Calu3 (cell line): ENCODE measurements at regions not wholly inside any gene's neighbourhood (a gene's known extent, or its start where the extent isn't known, plus 50 kb on each side); places are given as distances from the start of the nearest gene placed in this dataset.

ENCODE experiments used
- BruUV-seq: library from RNA; stranded (reverse); fragments of 400-500 nt; replicated peaks from 2 replicates; lab custom pipeline; 2021; lab: Mats Ljungman, UMichigan
- CTCF ChIA-PET: fragments of 300-600 bp; sonication (Branson Sonifier 250); formaldehyde crosslinking; loops from one replicate; lab custom pipeline; 2022; ENCODE audit warnings: antibody characterized with exemption; lab: Charles Lee
- DNase-seq: peaks from one replicate; pipeline ENCODE4 v3.0.0; 2022
- H3K27ac Mint-ChIP-seq: one replicate; pipeline ENCODE4 v1.8.0; 2022; ENCODE audit warnings: mixed read lengths; ENCODE audit not compliant: unreplicated experiment
- H3K27me3 Mint-ChIP-seq: one replicate; pipeline ENCODE4 v1.8.0; 2022; ENCODE audit warnings: mixed read lengths; ENCODE audit not compliant: unreplicated experiment
- H3K36me3 Mint-ChIP-seq: one replicate; pipeline ENCODE4 v1.8.0; 2022; ENCODE audit warnings: mild to moderate bottlenecking, moderate library complexity, mixed read lengths; ENCODE audit not compliant: insufficient read depth, unreplicated experiment
- H3K4me1 Mint-ChIP-seq: one replicate; pipeline ENCODE4 v1.8.0; 2022; ENCODE audit warnings: mild to moderate bottlenecking, low read depth, mixed read lengths; ENCODE audit not compliant: unreplicated experiment
- H3K4me3 Mint-ChIP-seq: one replicate; pipeline ENCODE4 v1.8.0; 2022; ENCODE audit warnings: mild to moderate bottlenecking, low read depth, moderate library complexity, mixed read lengths; ENCODE audit not compliant: unreplicated experiment
- H3K9me3 Mint-ChIP-seq: one replicate; pipeline ENCODE4 v1.8.0; 2022; ENCODE audit warnings: low read depth, mixed read lengths; ENCODE audit not compliant: unreplicated experiment
- intact Hi-C: fragments of 100-400 bp; cut with micrococcal nuclease; formaldehyde crosslinking; loops from one replicate; pipeline ENCODE4 v1.10.0; 2022; ENCODE audit not compliant: unreplicated experiment
- TF ChIP-seq, protein P1 (sequence below): fragments of 200-600 bp; IDR thresholded peaks from one replicate; pipeline ENCODE4 v1.8.0; 2022; ENCODE audit warnings: antibody characterized with exemption; ENCODE audit not compliant: unreplicated experiment

DNA sequence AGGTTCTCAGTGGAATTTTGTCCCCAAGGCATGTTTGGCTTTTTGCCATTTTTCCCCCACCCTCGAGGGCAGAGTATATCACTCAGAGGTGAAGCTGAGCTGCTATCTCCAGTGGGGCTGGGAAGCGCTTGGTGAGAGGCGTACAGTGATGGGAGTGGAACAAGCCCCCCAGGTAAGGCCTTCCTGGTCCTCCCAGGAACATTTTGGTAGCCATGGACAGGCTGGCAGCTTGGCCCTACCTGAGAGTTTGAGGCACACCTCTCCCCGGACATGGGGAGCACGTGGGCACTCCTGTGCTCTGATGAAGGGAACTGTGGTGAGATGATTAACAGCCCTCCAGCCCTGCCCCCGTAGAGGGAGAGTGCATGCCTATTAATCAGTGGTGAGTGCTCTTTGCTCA is 99.3 kb downstream of the C1QL2 start:
- TF ChIP-seq, protein P1, sequence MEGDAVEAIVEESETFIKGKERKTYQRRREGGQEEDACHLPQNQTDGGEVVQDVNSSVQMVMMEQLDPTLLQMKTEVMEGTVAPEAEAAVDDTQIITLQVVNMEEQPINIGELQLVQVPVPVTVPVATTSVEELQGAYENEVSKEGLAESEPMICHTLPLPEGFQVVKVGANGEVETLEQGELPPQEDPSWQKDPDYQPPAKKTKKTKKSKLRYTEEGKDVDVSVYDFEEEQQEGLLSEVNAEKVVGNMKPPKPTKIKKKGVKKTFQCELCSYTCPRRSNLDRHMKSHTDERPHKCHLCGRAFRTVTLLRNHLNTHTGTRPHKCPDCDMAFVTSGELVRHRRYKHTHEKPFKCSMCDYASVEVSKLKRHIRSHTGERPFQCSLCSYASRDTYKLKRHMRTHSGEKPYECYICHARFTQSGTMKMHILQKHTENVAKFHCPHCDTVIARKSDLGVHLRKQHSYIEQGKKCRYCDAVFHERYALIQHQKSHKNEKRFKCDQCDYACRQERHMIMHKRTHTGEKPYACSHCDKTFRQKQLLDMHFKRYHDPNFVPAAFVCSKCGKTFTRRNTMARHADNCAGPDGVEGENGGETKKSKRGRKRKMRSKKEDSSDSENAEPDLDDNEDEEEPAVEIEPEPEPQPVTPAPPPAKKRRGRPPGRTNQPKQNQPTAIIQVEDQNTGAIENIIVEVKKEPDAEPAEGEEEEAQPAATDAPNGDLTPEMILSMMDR: no peak
- Mint-ChIP-seq H3K27ac (no peak overlapping the region), H3K27me3 (peaks cover 48% of the 10 kb centered on the region), H3K4me3 (no peak overlapping the region), H3K4me1 (no peaks in the 10 kb centered on the region), H3K9me3 (peaks cover 9% of the 10 kb centered on the region), H3K36me3 (no peaks in the 10 kb centered on the region)
- DNase-seq: no peak
- BruUV-seq: no TSS peak
- CTCF ChIA-PET: no interaction called here
- intact Hi-C loops: no loop called here

DNA sequence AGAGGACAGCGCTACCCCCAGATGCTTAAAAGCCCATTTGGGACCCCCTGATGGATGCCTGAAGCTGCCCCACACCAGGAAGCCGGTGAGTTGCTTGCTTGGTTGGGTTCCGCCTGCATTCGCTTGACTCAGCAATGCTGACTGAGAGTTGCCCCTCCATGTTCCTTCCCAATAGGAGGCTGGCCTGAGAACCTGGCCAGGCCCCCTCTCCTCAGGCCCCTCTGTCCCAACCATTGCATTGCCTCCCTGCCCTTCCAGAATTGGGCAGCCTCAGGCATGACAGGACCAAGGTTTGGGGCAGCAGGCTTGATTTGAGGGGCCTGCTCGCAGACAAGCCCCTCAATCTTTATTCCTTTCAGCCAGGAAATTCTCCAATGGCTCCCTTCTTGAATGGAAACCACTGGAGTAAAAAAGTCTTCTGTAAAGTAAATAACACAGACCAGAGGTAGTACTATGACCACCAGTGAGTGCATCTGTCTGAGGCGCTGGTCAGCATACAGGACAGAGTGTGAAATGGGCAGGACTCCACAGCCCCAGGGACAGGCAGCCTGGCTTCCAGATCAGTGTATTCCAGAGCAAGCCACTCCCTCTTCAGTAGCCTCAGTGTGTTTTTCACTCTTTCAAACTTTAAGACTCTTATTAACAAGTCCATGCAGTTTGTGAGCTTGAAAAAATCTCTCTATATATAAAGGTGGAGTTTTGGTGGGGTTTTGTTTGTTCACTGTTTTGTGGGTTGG is 104.7 kb downstream of the C1QL2 start:
- Mint-ChIP-seq H3K4me1 (no peaks in the 10 kb centered on the region), H3K36me3 (peaks cover 4% of the 10 kb centered on the region), H3K4me3 (no peak overlapping the region), H3K9me3 (peaks cover 10% of the 10 kb centered on the region), H3K27me3 (peaks cover 45% of the 10 kb centered on the region), H3K27ac (no peak overlapping the region)
- intact Hi-C loops: no loop called here
- no TSS peak for BruUV-seq
- no peak for DNase-seq
- CTCF ChIA-PET: no interaction called here
- TF ChIP-seq, protein P1: no peak

DNA sequence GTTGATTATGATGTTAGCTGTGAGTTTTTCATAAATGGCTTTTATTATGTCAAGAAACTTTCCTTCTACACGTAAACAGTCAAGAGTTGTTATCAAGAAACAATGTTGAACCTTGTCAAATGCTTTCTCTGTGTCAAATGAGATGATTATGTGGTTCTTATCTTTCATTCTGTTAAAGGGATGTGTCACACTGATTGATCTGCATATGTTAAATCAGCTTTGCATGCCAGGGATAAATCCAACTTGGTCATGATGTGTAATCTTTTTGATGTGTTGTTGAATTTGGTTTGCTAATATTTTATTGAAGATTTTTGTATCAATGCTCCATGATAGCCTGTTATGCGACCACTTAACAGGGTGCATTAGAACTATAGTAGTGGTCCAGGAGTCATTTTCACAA is 107.3 kb downstream of the C1QL2 start:
- CTCF ChIA-PET: no interaction called here
- TF ChIP-seq, protein P1: no peak

DNA sequence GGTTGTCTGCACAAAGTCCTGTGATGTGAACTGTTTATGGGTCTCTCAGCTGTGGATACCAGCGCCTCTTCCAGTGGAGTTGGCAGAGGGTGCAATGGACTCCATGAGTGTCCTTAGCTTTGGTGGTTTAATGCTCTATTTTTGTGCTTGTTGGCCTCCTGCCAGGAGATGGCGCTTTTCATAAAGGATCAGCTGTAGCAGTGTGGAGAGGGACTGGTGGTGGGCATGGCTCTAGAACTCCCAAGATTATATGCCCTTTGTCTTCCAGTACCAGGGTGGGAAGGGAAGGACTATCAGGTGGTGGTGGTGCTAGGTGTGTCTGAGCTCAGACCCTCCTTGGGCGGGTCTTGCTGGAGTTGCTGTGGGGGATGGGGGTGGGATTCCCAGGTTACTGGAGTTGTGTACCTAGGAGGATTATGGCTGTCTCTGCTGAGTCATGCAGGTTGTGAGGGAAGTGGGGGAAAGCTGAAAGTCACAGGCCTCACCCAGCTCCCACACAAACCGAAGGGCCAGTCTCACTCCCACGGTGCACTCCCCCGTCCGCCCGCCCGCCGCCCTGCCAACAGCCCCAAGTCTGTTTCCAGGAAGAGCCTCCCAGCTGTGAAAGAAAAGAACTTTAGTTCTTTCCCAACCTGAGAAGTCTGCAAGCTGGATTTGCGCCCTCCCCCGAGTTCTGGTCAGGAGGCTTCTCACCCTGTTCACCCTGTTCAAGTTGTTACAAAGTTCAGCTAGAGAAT is 108.1 kb downstream of the MARCO start:
- CTCF ChIA-PET: no interaction called here
- Mint-ChIP-seq H3K4me1 (no peaks in the 10 kb centered on the region), H3K27me3 (peaks cover 45% of the 10 kb centered on the region), H3K36me3 (peaks cover 4% of the 10 kb centered on the region), H3K27ac (no peak overlapping the region), H3K4me3 (no peak overlapping the region), H3K9me3 (peaks cover 4% of the 10 kb centered on the region)
- intact Hi-C loops: no loop called here
- peak; percentile 17 for DNase-seq
- TF ChIP-seq, protein P1: no peak
- no TSS peak for BruUV-seq

More for the DNA sequence above, 107.3 kb downstream of the C1QL2 start:
- H3K27me3 Mint-ChIP-seq: peaks cover 39% of the 10 kb centered on the region
- no peaks in the 10 kb centered on the region for H3K4me1 Mint-ChIP-seq
- H3K27ac Mint-ChIP-seq: no peak overlapping the region
- peaks cover 4% of the 10 kb centered on the region for H3K9me3 Mint-ChIP-seq
- intact Hi-C loops: no loop called here
- H3K4me3 Mint-ChIP-seq: no peak overlapping the region
- no peak for DNase-seq
- BruUV-seq: no TSS peak
- H3K36me3 Mint-ChIP-seq: peaks cover 4% of the 10 kb centered on the region
